A673 (cell line): ENCODE measurements at regions not wholly inside any gene's neighbourhood (a gene's known extent, or its start where the extent isn't known, plus 50 kb on each side); places are given as distances from the start of the nearest gene placed in this dataset.

Experiments used
- EZH2 ChIP-seq: fragments of 200-600 bp; sonication (generic); IDR thresholded peaks from 2 replicates; pipeline ENCODE4 v1.6.1; 2017; ENCODE audit warnings: borderline replicate concordance, low read depth, mild to moderate bottlenecking, mixed read lengths, antibody characterized with exemption, low read length; ENCODE audit not compliant: poor library complexity, severe bottlenecking
- TF ChIP-seq, protein P1 (sequence below): fragments of 300-800, 200-600 bp; sonication (generic); conservative IDR thresholded peaks from 2 replicates; pipeline ENCODE4 v1.5.1; 2017; ENCODE audit warnings: low read depth, mild to moderate bottlenecking, antibody characterized with exemption, low read length, moderate library complexity, mixed read lengths

GRCh38 chr6:44571510-44571909 lies 184.0 kb downstream of the CDC5L start:
- TF ChIP-seq, protein P1, sequence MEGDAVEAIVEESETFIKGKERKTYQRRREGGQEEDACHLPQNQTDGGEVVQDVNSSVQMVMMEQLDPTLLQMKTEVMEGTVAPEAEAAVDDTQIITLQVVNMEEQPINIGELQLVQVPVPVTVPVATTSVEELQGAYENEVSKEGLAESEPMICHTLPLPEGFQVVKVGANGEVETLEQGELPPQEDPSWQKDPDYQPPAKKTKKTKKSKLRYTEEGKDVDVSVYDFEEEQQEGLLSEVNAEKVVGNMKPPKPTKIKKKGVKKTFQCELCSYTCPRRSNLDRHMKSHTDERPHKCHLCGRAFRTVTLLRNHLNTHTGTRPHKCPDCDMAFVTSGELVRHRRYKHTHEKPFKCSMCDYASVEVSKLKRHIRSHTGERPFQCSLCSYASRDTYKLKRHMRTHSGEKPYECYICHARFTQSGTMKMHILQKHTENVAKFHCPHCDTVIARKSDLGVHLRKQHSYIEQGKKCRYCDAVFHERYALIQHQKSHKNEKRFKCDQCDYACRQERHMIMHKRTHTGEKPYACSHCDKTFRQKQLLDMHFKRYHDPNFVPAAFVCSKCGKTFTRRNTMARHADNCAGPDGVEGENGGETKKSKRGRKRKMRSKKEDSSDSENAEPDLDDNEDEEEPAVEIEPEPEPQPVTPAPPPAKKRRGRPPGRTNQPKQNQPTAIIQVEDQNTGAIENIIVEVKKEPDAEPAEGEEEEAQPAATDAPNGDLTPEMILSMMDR = 0 out of 2 replicates have a peak, but pooled peaks have one; percentile 25
- TF ChIP-seq EZH2 = no peak
